Mucosa of stomach (tissue), 1 donor: ENCODE measurements at regions not wholly inside any gene's neighbourhood (a gene's known extent, or its start where the extent isn't known, plus 50 kb on each side); places are given as distances from the start of the nearest gene placed in this dataset.
A peak's percentile ranks its signal among the peaks of the same experiment; 100 is the strongest.

ENCODE experiments used
- H3K27me3 ChIP-seq: one replicate; pipeline ENCODE4 v1.7.0; 2013; ENCODE audit warnings: mild to moderate bottlenecking, low read length; ENCODE audit not compliant: control insufficient read depth, insufficient read depth
- H3K36me3 ChIP-seq: one replicate; pipeline ENCODE4 v1.7.0; 2013; ENCODE audit warnings: low read length; ENCODE audit not compliant: control insufficient read depth, insufficient read depth
- H3K4me1 ChIP-seq: one replicate; pipeline ENCODE4 v1.7.0; 2013; ENCODE audit warnings: mild to moderate bottlenecking, low read length; ENCODE audit not compliant: control insufficient read depth, insufficient read depth
- H3K4me3 ChIP-seq: one replicate; pipeline ENCODE4 v1.7.0; 2013; ENCODE audit warnings: low read length
- H3K9ac ChIP-seq: one replicate; pipeline ENCODE4 v1.7.0; 2013; ENCODE audit warnings: mild to moderate bottlenecking, low read length, moderate library complexity
- H3K9me3 ChIP-seq: one replicate; pipeline ENCODE4 v1.7.0; 2013; ENCODE audit warnings: mild to moderate bottlenecking, low read length, moderate library complexity; ENCODE audit not compliant: control insufficient read depth
- donor health status: Pancreatic carcinoma.

- no peaks in the 10 kb centered on the region for H3K4me1 ChIP-seq
- H3K9ac ChIP-seq, result no peak overlapping the region
- H3K27me3 ChIP-seq, result no peaks in the 10 kb centered on the region
Observed at GRCh38 chr6:20286968-20287565, 74.8 kb upstream of the MBOAT1 start.

GRCh38 chr6:20291764-20292580 is 79.7 kb upstream of the MBOAT1 start:
- no peaks in the 10 kb centered on the region for H3K27me3 ChIP-seq
- no peaks in the 10 kb centered on the region for H3K36me3 ChIP-seq
- no peak overlapping the region for H3K9ac ChIP-seq
- H3K9me3 ChIP-seq, result no peaks in the 10 kb centered on the region
- H3K4me1 ChIP-seq, result no peaks in the 10 kb centered on the region
- H3K4me3 ChIP-seq, result no peak overlapping the region

More at GRCh38 chr6:20286968-20287565, 74.8 kb upstream of the MBOAT1 start:
- H3K4me3 ChIP-seq, result no peak overlapping the region
- no peaks in the 10 kb centered on the region for H3K36me3 ChIP-seq
- no peaks in the 10 kb centered on the region for H3K9me3 ChIP-seq

- Histone ChIP-seq H3K4me1 (no peaks in the 10 kb centered on the region), H3K9me3 (no peaks in the 10 kb centered on the region), H3K27me3 (no peaks in the 10 kb centered on the region), H3K36me3 (no peaks in the 10 kb centered on the region), H3K4me3 (no peak overlapping the region), H3K9ac (no peak overlapping the region)
Observed at GRCh38 chr6:20292905-20293304, 80.6 kb upstream of the MBOAT1 start.

GRCh38 chr6:20301256-20301655 is 89.0 kb upstream of the MBOAT1 start:
- Histone ChIP-seq H3K27me3 (no peaks in the 10 kb centered on the region), H3K36me3 (no peaks in the 10 kb centered on the region), H3K4me3 (no peak overlapping the region), H3K9me3 (no peaks in the 10 kb centered on the region), H3K4me1 (no peaks in the 10 kb centered on the region), H3K9ac (no peak overlapping the region)

- Histone ChIP-seq H3K9me3 (no peaks in the 10 kb centered on the region), H3K36me3 (no peaks in the 10 kb centered on the region), H3K9ac (no peak overlapping the region), H3K4me1 (no peaks in the 10 kb centered on the region), H3K4me3 (no peak overlapping the region), H3K27me3 (no peaks in the 10 kb centered on the region)
Observed at GRCh38 chr6:20302168-20302567, 89.9 kb upstream of the MBOAT1 start.

- Histone ChIP-seq H3K9me3 (no peaks in the 10 kb centered on the region), H3K36me3 (no peaks in the 10 kb centered on the region), H3K9ac (no peak overlapping the region), H3K4me1 (no peaks in the 10 kb centered on the region), H3K4me3 (no peak overlapping the region), H3K27me3 (no peaks in the 10 kb centered on the region)
Observed at GRCh38 chr6:20302702-20303251, 90.5 kb upstream of the MBOAT1 start.

- H3K4me3 ChIP-seq, result no peak overlapping the region
- no peaks in the 10 kb centered on the region for H3K9me3 ChIP-seq
- H3K4me1 ChIP-seq, result no peaks in the 10 kb centered on the region
- no peaks in the 10 kb centered on the region for H3K36me3 ChIP-seq
- no peaks in the 10 kb centered on the region for H3K27me3 ChIP-seq
- H3K9ac ChIP-seq, result no peak overlapping the region
Observed at GRCh38 chr6:20306491-20306890, 94.2 kb upstream of the MBOAT1 start.

- H3K27me3 ChIP-seq, result no peaks in the 10 kb centered on the region
- no peak overlapping the region for H3K9ac ChIP-seq
- H3K4me1 ChIP-seq, result no peaks in the 10 kb centered on the region
- no peaks in the 10 kb centered on the region for H3K9me3 ChIP-seq
- no peak overlapping the region for H3K4me3 ChIP-seq
- no peaks in the 10 kb centered on the region for H3K36me3 ChIP-seq
Observed at GRCh38 chr6:20309186-20309585, 92.5 kb upstream of the E2F3 start.

GRCh38 chr6:20310185-20310584 is 91.5 kb upstream of the E2F3 start:
- H3K9me3 ChIP-seq, result no peaks in the 10 kb centered on the region
- H3K9ac ChIP-seq, result no peak overlapping the region
- no peaks in the 10 kb centered on the region for H3K27me3 ChIP-seq
- no peaks in the 10 kb centered on the region for H3K36me3 ChIP-seq
- no peaks in the 10 kb centered on the region for H3K4me1 ChIP-seq
- no peak overlapping the region for H3K4me3 ChIP-seq

GRCh38 chr6:20312606-20313005 is 89.1 kb upstream of the E2F3 start:
- Histone ChIP-seq H3K27me3 (no peaks in the 10 kb centered on the region), H3K36me3 (no peaks in the 10 kb centered on the region), H3K9ac (no peak overlapping the region), H3K9me3 (no peaks in the 10 kb centered on the region), H3K4me1 (no peaks in the 10 kb centered on the region), H3K4me3 (no peak overlapping the region)

GRCh38 chr6:20313051-20313450 is 88.6 kb upstream of the E2F3 start:
- H3K27me3 ChIP-seq, result no peaks in the 10 kb centered on the region
- H3K9me3 ChIP-seq, result no peaks in the 10 kb centered on the region
- no peak overlapping the region for H3K4me3 ChIP-seq
- H3K4me1 ChIP-seq, result no peaks in the 10 kb centered on the region
- H3K9ac ChIP-seq, result peak overlapping the region; percentile 2
- H3K36me3 ChIP-seq, result no peaks in the 10 kb centered on the region

- Histone ChIP-seq H3K36me3 (no peaks in the 10 kb centered on the region), H3K4me1 (no peaks in the 10 kb centered on the region), H3K27me3 (no peaks in the 10 kb centered on the region), H3K9me3 (no peaks in the 10 kb centered on the region), H3K9ac (no peak overlapping the region), H3K4me3 (no peak overlapping the region)
Observed at GRCh38 chr6:20313960-20314530, 87.6 kb upstream of the E2F3 start.
